ENCODE measurements at regions not wholly inside any gene's neighbourhood (a gene's known extent, or its start where the extent isn't known, plus 50 kb on each side); places are given as distances from the start of the nearest gene placed in this dataset.

DNA sequence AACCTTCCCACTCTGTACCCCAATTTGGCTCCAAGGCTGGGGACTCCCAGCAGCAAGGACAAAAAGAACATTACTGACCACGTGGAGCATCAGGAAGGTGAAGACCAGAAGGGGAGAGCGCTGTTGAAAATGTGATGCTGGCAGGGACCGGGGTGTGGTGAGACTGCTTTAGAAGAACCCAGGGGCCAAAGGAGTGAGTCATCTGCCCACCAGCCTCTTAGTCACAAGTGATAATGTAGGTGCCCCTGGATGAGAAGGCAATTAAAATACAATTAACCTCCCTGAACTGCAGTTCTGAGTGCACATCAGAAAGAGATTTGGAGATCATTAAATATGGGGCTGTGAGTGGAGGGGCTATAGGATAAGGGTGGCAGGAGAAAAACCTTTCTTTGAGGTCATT is 366.6 kb upstream of the CCL2 start:
- Histone ChIP-seq H3K9me3 (no peaks in the 10 kb centered on the region), H3K27ac (no peak overlapping the region), H3K27me3 (peaks cover 3% of the 10 kb centered on the region), H3K4me1 (no peaks in the 10 kb centered on the region), H3K36me3 (no peaks in the 10 kb centered on the region), H3K4me3 (no peak overlapping the region)
- TF ChIP-seq POLR2AphosphoS5 (IDR thresholded peaks at IDR 0.05) (no peak), POLR2A (IDR thresholded peaks at IDR 0.05) (no peak), EP300 (IDR thresholded peaks at IDR 0.05) (no peak)
- TF ChIP-seq, protein P1, sequence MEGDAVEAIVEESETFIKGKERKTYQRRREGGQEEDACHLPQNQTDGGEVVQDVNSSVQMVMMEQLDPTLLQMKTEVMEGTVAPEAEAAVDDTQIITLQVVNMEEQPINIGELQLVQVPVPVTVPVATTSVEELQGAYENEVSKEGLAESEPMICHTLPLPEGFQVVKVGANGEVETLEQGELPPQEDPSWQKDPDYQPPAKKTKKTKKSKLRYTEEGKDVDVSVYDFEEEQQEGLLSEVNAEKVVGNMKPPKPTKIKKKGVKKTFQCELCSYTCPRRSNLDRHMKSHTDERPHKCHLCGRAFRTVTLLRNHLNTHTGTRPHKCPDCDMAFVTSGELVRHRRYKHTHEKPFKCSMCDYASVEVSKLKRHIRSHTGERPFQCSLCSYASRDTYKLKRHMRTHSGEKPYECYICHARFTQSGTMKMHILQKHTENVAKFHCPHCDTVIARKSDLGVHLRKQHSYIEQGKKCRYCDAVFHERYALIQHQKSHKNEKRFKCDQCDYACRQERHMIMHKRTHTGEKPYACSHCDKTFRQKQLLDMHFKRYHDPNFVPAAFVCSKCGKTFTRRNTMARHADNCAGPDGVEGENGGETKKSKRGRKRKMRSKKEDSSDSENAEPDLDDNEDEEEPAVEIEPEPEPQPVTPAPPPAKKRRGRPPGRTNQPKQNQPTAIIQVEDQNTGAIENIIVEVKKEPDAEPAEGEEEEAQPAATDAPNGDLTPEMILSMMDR (IDR thresholded peaks at IDR 0.05) = no peak
- DNase-seq (ENCODE audit: low spot score in 2 of 2) = no peak
- WGBS = 91% methylated on average over 3 of the region's 3 CpGs

DNA sequence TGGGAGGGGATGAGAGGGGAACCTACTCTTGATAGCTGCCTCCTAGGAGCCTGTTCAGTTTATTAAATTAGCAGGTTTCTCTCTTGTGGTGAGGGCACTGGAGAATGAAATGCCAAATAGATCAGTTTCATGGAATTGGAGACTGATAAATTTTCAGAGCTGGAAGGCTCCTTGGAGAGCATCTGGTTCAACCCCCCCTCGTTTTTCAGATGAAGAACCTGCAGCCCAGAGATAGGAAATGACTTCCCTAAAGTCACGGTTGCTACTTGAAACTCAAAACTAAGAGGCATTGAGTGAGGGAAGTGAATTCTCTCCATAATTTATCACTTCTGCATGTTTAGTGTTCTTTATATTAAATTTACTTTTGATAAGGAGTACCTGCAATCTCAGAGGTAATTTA is 366.0 kb upstream of the CCL2 start:
- Histone ChIP-seq H3K9me3 (no peaks in the 10 kb centered on the region), H3K4me3 (no peak overlapping the region), H3K4me1 (no peaks in the 10 kb centered on the region), H3K36me3 (no peaks in the 10 kb centered on the region), H3K27me3 (peaks cover 3% of the 10 kb centered on the region), H3K27ac (no peak overlapping the region)
- 40% methylated on average over 2 of the region's 2 CpGs for WGBS
- no peak for DNase-seq (ENCODE audit: low spot score in 2 of 2)
- no peak for TF ChIP-seq POLR2AphosphoS5 (IDR thresholded peaks at IDR 0.05)

DNA sequence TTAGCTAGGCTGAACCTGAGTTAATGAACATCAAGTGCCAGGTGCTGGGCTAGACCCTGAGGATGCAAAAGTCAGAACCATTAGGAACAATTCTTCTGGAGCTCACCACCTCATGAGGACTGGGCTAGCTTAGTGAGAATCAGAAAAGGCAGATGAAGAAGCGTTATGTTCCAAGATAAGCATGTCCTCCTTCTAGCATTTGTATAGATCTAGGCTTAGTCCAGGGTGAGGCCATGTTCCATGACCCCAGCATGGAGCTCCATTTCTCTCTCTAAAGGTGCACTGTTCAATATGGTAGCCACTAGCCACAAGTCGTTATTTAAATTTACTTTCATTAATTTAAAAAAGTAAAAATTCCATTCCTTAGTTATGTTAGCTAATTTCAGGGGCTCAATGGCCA is 365.3 kb upstream of the CCL2 start:
- Histone ChIP-seq H3K9me3 (no peaks in the 10 kb centered on the region), H3K4me1 (no peaks in the 10 kb centered on the region), H3K4me3 (no peak overlapping the region), H3K36me3 (no peaks in the 10 kb centered on the region), H3K27me3 (peaks cover 3% of the 10 kb centered on the region), H3K27ac (no peak overlapping the region)
- WGBS = 93% methylated on average over 2 of the region's 2 CpGs
- TF ChIP-seq POLR2A (IDR thresholded peaks at IDR 0.05) (no peak), POLR2AphosphoS5 (IDR thresholded peaks at IDR 0.05) (no peak), EP300 (IDR thresholded peaks at IDR 0.05) (no peak)
- TF ChIP-seq, protein P1 (IDR thresholded peaks at IDR 0.05) = no peak
- no peak for DNase-seq (ENCODE audit: low spot score in 2 of 2)

DNA sequence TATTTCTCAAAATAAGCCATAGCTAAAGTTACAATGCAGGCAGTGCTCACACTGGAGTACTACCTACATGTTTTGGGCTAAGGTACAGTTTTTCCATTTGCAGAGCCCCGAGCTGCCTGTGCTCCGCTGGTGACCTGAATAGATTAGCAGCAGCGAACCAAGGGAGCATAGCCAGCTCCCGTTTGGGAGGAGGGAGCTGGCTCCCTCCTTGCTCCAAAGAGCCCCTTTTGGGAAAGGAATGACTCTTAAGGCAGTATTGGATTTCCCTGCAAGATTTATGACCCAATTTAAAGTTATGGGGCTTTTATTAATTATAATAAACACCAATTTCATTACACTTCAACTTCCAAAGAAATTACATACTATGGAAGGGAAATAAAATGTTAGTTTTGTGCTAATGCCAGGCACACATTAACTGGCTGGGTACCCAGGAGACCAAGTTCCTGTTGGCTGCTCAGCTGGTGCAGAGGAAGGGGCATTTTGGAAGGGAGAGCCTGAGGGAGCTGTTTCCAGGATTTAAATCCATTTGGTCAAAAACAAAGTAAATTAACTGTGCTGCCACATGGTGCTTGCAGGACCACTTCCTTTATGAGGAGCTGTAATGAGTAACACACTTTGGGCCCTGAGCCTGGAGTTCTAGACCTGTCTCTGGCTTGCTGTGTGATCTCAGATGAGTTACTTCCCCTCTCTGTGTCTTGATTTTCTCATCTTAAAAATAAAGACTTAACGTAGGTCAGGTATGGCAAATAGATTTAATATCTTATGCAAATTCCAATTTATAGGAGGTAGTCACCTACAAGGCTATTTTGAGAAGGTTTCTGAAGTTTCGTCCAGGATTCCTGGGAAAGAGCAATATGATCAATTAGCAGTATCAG is 362.1 kb upstream of the CCL2 start:
- no peak for DNase-seq (ENCODE audit: low spot score in 2 of 2)
- WGBS = 42% methylated on average over 6 of the region's 6 CpGs
- H3K9me3 ChIP-seq = no peaks in the 10 kb centered on the region
- H3K27me3 ChIP-seq = peaks cover 8% of the 10 kb centered on the region
- H3K4me1 ChIP-seq = no peaks in the 10 kb centered on the region
- no peaks in the 10 kb centered on the region for H3K36me3 ChIP-seq
- no peak overlapping the region for H3K27ac ChIP-seq
- no peak for TF ChIP-seq POLR2A (IDR thresholded peaks at IDR 0.05)
- TF ChIP-seq, protein P1 (IDR thresholded peaks at IDR 0.05) = no peak
- no peak for TF ChIP-seq POLR2AphosphoS5 (IDR thresholded peaks at IDR 0.05)
- TF ChIP-seq EP300 (IDR thresholded peaks at IDR 0.05) = no peak
- no peak overlapping the region for H3K4me3 ChIP-seq

DNA sequence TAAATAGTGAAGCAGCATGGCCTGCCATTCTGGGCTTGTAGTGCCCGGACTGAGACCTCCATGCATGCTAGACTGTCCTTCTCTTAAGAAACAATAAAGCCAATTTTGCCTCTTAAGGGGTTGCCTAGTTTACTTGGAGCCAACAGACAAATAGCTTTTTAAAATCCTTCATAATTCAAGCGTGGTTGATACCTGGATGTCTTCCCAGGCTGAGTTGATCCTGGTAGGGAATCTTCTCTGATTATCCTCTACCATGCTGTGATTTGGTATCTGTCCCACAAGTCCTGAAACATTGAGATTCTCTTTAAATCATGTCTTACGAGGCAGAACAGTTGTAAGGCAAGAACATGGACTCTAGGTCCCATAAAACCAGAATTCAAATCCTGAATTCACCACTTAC is 359.6 kb upstream of the CCL2 start:
- H3K27me3 ChIP-seq = peaks cover 6% of the 10 kb centered on the region
- TF ChIP-seq EP300 (IDR thresholded peaks at IDR 0.05) (no peak), POLR2AphosphoS5 (IDR thresholded peaks at IDR 0.05) (no peak), POLR2A (IDR thresholded peaks at IDR 0.05) (no peak)
- TF ChIP-seq, protein P1 (IDR thresholded peaks at IDR 0.05) = no peak
- no peaks in the 10 kb centered on the region for H3K4me1 ChIP-seq
- DNase-seq (ENCODE audit: low spot score in 2 of 2) = no peak
- no peaks in the 10 kb centered on the region for H3K36me3 ChIP-seq
- WGBS = 73% methylated on average over 3 of the region's 3 CpGs
- no peak overlapping the region for H3K4me3 ChIP-seq
- H3K9me3 ChIP-seq = no peaks in the 10 kb centered on the region
- no peak overlapping the region for H3K27ac ChIP-seq
